GM12878 (cell line): ENCODE measurements at regions not wholly inside any gene's neighbourhood (a gene's known extent, or its start where the extent isn't known, plus 50 kb on each side); places are given as distances from the start of the nearest gene placed in this dataset.

Experiments
- CTCF ChIP-seq, 3 experiments: IDR thresholded peaks in 2 of 3; conservative IDR thresholded peaks in 1 of 3; 2 replicates each; pipeline ENCODE4 v1.5.1; 2011; ENCODE audit warnings: low read depth in 3 of 3, low read length in 3 of 3, mild to moderate bottlenecking in 3 of 3, control low read depth in 2 of 3, moderate library complexity in 2 of 3, inconsistent platforms in 1 of 3, mixed read lengths in 1 of 3; ENCODE audit not compliant: control insufficient read depth in 2 of 3, insufficient read depth in 1 of 3; ENCODE audit errors: extremely low read depth in 1 of 3
- RELB ChIP-seq: fragments of 450-650 bp; IDR thresholded peaks from 2 replicates; pipeline ENCODE4 v1.6.1; 2017; ENCODE audit warnings: low read depth, mild to moderate bottlenecking, moderate library complexity
- SREBF1 ChIP-seq: IDR thresholded peaks from 2 replicates; pipeline ENCODE4 v1.6.1; 2012; ENCODE audit warnings: mild to moderate bottlenecking, low read length
- STAT1 ChIP-seq: fragments of 450-650 bp; conservative IDR thresholded peaks from 2 replicates; pipeline ENCODE4 v1.6.1; 2014; ENCODE audit warnings: antibody characterized with exemption, mild to moderate bottlenecking
- ZBTB33 ChIP-seq: fragments of 450-650 bp; IDR thresholded peaks from 2 replicates; pipeline ENCODE4 v1.6.1; 2017; ENCODE audit warnings: mild to moderate bottlenecking
- ZNF592 ChIP-seq: fragments of 450-650 bp; IDR thresholded peaks from 2 replicates; pipeline ENCODE4 v1.6.1; 2017; ENCODE audit warnings: mild to moderate bottlenecking, moderate library complexity

- TF ChIP-seq ZBTB33 (no peak), RELB (no peak), SREBF1 (no peak), STAT1 (no peak), CTCF (IDR thresholded peaks at IDR 0.05 in 2 of 3, conservative IDR thresholded peaks at IDR 0.05 in 1 of 3; ENCODE audit: control insufficient read depth in 2 of 3, extremely low read depth in 1 of 3, insufficient read depth in 1 of 3, low read depth in 3 of 3, low read length in 3 of 3) (no peak), ZNF592 (no peak)
Measured at GRCh38 chr9:91098203-91098850, 263.4 kb downstream of the AUH start (continued).
